HFFc6 (cell line): ENCODE measurements at regions not wholly inside any gene's neighbourhood (a gene's known extent, or its start where the extent isn't known, plus 50 kb on each side); places are given as distances from the start of the nearest gene placed in this dataset.

Source experiments
- DNase-seq: peaks from one replicate; pipeline ENCODE4 v3.0.0-alpha.2; 2018
- H3K27ac Mint-ChIP-seq: 2 replicates; pipeline ENCODE4 v1.8.0; 2020; ENCODE audit warnings: mild to moderate bottlenecking, mixed read lengths
- H3K27me3 Mint-ChIP-seq: 2 replicates; pipeline ENCODE4 v1.8.0; 2021; ENCODE audit warnings: mild to moderate bottlenecking, moderate library complexity, mixed read lengths; ENCODE audit not compliant: insufficient read depth
- H3K36me3 Mint-ChIP-seq: 2 replicates; pipeline ENCODE4 v1.8.0; 2021; ENCODE audit warnings: low read depth, mixed read lengths
- H3K4me1 Mint-ChIP-seq: 2 replicates; pipeline ENCODE4 v1.8.0; 2020; ENCODE audit warnings: low read depth, mixed read lengths
- H3K4me3 Mint-ChIP-seq: 2 replicates; pipeline ENCODE4 v1.8.0; 2020; ENCODE audit warnings: mild to moderate bottlenecking, moderate library complexity, mixed read lengths
- H3K9me3 Mint-ChIP-seq: 2 replicates; pipeline ENCODE4 v1.8.0; 2020; ENCODE audit warnings: mild to moderate bottlenecking, mixed read lengths
- TF ChIP-seq, protein P1 (sequence below): fragments of 200-600 bp; sonication (generic); IDR thresholded peaks from 2 replicates; pipeline ENCODE4 v1.5.0; 2021; ENCODE audit warnings: antibody characterized with exemption, mild to moderate bottlenecking

GRCh38 chr17:49915260-49915659 is 53.7 kb upstream of the DLX4 start:
- H3K9me3 Mint-ChIP-seq, result no peaks in the 10 kb centered on the region
- peaks cover 40% of the 10 kb centered on the region for H3K27me3 Mint-ChIP-seq
- no peak overlapping the region for H3K27ac Mint-ChIP-seq

GRCh38 chr17:49915670-49916069 is 53.3 kb upstream of the DLX4 start:
- peaks cover 39% of the 10 kb centered on the region for H3K27me3 Mint-ChIP-seq
- H3K9me3 Mint-ChIP-seq, result no peaks in the 10 kb centered on the region

More at GRCh38 chr17:49915260-49915659, 53.7 kb upstream of the DLX4 start:
- DNase-seq, result no peak
- H3K4me3 Mint-ChIP-seq, result no peak overlapping the region
- TF ChIP-seq, protein P1, sequence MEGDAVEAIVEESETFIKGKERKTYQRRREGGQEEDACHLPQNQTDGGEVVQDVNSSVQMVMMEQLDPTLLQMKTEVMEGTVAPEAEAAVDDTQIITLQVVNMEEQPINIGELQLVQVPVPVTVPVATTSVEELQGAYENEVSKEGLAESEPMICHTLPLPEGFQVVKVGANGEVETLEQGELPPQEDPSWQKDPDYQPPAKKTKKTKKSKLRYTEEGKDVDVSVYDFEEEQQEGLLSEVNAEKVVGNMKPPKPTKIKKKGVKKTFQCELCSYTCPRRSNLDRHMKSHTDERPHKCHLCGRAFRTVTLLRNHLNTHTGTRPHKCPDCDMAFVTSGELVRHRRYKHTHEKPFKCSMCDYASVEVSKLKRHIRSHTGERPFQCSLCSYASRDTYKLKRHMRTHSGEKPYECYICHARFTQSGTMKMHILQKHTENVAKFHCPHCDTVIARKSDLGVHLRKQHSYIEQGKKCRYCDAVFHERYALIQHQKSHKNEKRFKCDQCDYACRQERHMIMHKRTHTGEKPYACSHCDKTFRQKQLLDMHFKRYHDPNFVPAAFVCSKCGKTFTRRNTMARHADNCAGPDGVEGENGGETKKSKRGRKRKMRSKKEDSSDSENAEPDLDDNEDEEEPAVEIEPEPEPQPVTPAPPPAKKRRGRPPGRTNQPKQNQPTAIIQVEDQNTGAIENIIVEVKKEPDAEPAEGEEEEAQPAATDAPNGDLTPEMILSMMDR, result no peak
- peaks cover 12% of the 10 kb centered on the region; the same call in 1 of the 2 replicates for H3K4me1 Mint-ChIP-seq
- H3K36me3 Mint-ChIP-seq, result no peaks in the 10 kb centered on the region

DNA sequence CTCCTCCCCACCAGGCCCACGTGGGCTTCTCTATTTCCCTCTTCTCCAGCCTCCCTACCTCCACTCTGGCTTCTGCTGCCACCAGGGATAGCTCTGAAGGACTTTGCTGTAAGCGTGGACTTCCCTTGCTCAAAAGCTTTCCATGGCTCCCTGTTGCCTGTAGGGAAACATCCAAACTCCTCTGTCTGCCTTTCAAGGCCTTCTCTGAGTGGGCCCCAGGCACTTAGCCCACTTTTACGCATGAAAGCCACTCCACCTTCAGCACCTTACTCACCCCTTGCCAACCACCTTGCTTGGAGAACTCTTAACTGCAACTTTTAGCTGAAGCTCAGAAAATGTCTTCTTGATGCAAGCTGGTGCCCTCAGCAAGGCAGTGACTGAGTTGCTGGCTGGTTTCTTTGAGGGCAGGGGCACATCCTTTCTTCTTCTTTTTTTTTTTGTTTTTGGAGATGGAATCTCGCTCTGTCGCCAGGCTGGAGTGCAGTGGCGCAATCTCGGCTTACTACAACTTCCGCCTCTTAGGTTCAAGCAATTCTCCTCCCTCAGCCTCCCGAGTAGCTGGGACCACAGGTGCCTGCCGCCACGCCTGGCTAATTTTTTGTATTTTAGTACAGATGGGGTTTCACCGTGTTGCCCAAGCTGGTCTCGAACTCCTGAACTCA is 52.0 kb upstream of the DLX4 start:
- Mint-ChIP-seq H3K27me3 (peaks cover 39% of the 10 kb centered on the region), H3K4me3 (no peak overlapping the region), H3K9me3 (no peaks in the 10 kb centered on the region), H3K27ac (no peak overlapping the region), H3K36me3 (no peaks in the 10 kb centered on the region), H3K4me1 (peaks cover 7% of the 10 kb centered on the region; the same call in 1 of the 2 replicates)
- TF ChIP-seq, protein P1, result no peak
- no peak for DNase-seq

More at GRCh38 chr17:49915670-49916069, 53.3 kb upstream of the DLX4 start:
- H3K36me3 Mint-ChIP-seq, result no peaks in the 10 kb centered on the region
- no peak overlapping the region for H3K27ac Mint-ChIP-seq
- no peak for DNase-seq
- H3K4me3 Mint-ChIP-seq, result no peak overlapping the region
- TF ChIP-seq, protein P1, result no peak
- peaks cover 10% of the 10 kb centered on the region; the same call in 1 of the 2 replicates for H3K4me1 Mint-ChIP-seq

DNA sequence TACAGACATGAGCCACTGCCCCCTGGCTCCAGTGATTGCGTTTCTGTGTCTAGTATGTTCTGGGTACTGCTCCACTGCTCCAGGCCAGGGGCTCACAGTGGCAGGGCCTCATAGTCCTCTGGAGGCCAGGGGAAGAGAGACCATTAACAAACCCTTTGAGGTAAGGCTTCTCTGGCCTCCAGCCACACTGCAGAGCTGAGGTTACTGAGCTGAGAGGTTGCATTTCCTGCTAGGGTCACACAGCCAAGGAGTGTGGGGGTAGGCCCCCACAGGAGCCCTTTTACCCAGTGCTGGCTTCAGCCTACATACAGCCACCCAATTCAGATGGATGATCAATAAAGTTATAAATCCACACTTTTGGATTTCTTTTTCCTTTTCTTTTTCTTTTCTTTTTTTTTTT is 50.4 kb upstream of the DLX4 start:
- DNase-seq, result no peak
- no peak overlapping the region for H3K27ac Mint-ChIP-seq
- H3K36me3 Mint-ChIP-seq, result no peaks in the 10 kb centered on the region
- H3K4me1 Mint-ChIP-seq, result peaks cover 2% of the 10 kb centered on the region; the same call in 1 of the 2 replicates
- no peaks in the 10 kb centered on the region for H3K9me3 Mint-ChIP-seq
- H3K27me3 Mint-ChIP-seq, result peaks cover 44% of the 10 kb centered on the region
- TF ChIP-seq, protein P1, result no peak
- no peak overlapping the region for H3K4me3 Mint-ChIP-seq
